AG08395 (cell line): ENCODE measurements at regions not wholly inside any gene's neighbourhood (a gene's known extent, or its start where the extent isn't known, plus 50 kb on each side); places are given as distances from the start of the nearest gene placed in this dataset.

Source experiments
- DNase-seq: peaks from one replicate; pipeline ENCODE4 v3.0.0; 2012; ENCODE audit warnings: mixed read lengths, low spot score

- DNase-seq, result peak; percentile 65
Measured at GRCh38 chr14:54175298-54175942, 218.8 kb upstream of the BMP4 start.

GRCh38 chr14:54177019-54177418 is 219.8 kb upstream of the CDKN3 start:
- DNase-seq, result no peak

GRCh38 chr14:54177641-54178621 is 218.9 kb upstream of the CDKN3 start:
- no peak for DNase-seq

DNA sequence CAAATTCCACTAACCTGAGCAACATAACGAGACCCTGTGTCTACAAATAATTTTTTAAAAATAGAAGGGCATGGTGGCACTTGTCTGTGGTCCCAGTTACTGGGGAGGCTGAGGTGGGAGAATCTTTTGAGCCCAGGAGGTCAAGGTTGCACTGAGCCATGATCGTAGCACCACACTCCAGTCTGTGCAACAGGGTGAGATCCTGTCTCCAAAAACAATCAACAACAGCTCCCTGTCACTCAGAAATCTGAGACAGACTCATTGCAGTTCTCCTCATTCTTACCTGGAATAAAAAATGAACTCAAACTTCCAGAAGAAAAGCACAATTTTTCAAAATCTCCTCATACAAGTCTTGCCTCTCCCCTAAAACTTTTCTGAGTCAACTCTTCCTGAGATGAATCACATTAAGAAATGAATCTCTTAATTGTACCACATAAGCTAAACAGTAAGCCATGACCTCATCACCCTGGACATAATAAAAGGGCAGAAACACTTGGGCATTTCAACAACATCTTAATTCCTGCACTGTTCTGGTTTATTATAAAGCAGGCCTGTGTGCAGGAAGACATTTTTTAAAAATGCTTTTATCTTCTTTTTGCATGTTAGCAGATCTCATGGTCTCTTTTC is 214.3 kb upstream of the CDKN3 start:
- peak; percentile 79 for DNase-seq

DNA sequence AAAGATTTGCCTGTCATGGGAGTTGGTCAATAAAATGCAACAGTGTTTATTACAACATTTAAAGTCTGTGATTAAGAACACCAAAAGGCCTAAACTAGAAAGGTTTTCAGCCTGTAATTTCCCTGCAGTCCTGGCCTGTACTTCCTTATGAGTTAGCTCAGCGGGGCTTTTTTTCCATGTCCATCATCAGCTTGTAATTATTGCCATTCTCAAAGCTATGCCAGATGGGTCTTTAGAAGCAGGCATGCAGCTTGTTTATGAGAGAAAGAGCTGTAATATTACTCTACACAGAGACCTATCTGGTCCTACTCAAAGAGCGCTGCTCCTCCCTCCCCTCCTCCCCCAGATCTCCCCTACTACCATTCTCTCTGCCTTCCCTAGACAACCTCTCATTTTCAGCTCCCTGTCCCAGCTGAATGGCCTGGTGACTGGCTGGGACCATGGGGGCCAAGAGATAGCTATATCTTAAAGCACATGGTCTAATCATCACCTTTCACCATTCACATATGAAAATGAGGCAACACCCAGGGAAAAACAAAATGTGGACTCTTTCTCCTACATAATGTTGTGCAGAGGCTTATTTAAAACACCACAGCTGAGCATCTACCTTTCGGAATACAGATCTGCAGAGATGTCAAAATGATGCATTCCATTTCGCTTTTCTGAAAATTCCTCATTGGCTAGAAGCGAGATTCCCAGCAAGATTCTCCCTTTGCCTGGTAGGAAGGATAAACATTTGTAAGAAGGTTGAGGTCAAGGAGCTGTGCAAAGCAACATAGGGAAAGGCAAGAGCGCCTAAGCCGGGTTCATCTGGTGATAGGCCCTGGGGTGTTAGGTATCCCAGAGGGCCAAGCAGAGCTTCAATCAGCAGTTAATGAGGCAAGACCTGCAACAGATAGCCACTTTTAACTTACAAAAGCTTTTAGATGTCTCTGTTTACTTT is 209.7 kb upstream of the CDKN3 start:
- DNase-seq, result no peak

- DNase-seq, result no peak
Measured at GRCh38 chr14:54188064-54188666, 208.6 kb upstream of the CDKN3 start.

- no peak for DNase-seq
Measured at GRCh38 chr14:54189333-54189732, 207.5 kb upstream of the CDKN3 start.

DNA sequence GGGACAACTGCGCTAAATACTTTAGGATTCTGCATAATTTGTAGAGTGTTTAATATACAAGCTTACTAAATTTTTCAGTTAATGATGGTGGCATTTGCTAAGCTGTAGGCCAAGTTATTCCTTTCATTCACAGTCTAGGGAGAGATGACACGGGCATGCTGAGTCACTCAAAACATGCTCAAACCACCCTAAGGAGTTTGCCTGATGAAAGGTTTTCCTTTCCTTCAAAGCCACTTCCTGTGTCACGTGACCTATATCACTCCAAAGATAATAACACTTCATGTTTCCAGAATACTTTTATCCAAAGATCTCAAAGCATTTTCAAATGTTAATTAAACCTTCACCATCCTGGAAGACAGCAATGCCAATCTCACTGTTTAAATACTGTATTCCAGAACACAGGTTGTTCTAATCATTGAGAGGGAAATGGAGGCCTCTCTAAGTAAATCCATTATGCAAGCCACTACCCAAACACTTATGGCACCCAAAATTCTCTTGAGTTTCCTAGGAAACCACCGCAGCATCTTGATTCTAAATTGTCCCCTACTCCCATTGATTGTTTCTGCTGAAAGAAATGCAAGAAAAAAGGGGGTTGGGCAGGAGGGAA is 207.0 kb upstream of the CDKN3 start:
- DNase-seq, result peak; percentile 62

DNA sequence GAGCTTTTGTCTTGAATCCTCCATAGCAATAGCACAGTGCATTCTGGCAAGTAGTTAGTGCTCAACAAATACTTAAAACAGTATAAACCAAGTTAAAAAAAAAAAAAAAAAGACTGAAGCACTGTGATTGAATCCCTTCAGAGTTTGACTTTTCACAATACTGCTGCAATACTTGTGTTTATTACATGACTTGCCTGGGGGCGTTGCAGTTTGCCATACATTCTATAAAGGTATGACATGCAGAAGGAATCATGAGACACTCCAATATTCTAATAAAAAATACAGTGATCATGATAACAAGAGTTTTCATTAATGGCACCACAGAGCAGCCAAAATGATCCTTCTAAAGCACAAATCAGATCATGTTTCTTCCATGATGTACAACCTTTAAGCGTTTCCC is 205.0 kb upstream of the CDKN3 start:
- DNase-seq, result no peak

DNA sequence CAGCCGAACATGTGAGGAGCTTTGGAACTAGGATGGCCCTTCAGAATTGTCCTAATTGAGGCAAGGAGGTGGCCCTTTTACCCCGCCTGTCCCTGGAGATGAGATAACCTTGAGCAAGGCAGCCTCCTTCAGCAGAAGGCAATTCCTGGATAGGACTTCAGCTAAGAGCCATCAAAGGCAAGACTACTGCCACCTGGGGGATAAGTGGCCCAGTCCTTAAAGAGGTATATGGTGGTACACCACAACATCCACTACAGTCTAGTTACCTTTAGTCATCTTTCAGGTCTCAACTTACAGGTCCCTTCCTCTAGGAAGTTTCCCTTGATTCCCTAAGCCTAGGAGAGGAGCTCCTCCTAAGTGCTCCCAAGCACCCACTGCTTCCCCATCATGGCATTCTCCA is 204.2 kb upstream of the CDKN3 start:
- DNase-seq, result no peak

- no peak for DNase-seq
Measured at GRCh38 chr14:54193871-54194270, 202.9 kb upstream of the CDKN3 start.

DNA sequence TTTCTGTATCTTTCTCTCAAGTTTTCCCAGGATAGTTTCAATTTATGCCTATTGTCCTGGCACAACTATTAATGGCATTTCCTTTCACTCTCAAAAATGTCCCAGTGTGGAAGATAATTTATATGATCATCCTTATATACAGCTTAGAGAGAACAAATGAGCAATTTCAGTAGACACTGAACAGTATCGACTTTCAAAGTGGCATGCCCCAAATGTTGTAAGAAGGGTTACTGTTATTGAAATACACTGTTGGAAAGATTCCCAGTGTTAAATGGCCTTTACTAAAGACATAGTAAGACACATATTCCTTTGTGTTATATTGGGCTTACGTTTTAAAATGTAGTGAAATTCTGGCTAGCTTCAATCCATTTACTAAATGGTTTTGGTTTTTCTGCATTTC is 202.3 kb upstream of the CDKN3 start:
- no peak for DNase-seq

DNA sequence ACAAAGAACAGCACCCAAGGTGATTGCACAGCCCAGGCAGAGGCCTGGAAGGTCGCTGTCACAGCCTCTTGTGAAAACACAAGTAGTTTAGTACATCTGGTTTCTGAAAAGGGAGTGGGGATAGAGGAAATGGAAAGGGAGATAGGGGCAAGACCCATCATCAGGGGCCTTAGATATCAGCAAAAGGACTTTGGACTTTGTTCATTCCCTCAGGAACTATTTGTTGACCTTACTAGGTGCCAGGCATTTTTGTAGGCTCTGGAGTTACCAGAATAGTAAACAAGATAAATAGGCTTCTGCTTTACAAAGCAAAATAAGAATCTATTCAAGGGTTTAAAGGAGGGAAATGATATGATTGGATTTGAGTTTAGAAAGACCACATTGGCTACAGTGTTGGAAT is 199.4 kb upstream of the CDKN3 start:
- no peak for DNase-seq

- peak; percentile 68 for DNase-seq
Measured at GRCh38 chr14:54200726-54201125, 196.1 kb upstream of the CDKN3 start.

GRCh38 chr14:54202288-54202687 is 194.5 kb upstream of the CDKN3 start:
- no peak for DNase-seq

GRCh38 chr14:54206516-54206915 is 190.3 kb upstream of the CDKN3 start:
- DNase-seq, result no peak

GRCh38 chr14:54207075-54207474 is 189.7 kb upstream of the CDKN3 start:
- no peak for DNase-seq

DNA sequence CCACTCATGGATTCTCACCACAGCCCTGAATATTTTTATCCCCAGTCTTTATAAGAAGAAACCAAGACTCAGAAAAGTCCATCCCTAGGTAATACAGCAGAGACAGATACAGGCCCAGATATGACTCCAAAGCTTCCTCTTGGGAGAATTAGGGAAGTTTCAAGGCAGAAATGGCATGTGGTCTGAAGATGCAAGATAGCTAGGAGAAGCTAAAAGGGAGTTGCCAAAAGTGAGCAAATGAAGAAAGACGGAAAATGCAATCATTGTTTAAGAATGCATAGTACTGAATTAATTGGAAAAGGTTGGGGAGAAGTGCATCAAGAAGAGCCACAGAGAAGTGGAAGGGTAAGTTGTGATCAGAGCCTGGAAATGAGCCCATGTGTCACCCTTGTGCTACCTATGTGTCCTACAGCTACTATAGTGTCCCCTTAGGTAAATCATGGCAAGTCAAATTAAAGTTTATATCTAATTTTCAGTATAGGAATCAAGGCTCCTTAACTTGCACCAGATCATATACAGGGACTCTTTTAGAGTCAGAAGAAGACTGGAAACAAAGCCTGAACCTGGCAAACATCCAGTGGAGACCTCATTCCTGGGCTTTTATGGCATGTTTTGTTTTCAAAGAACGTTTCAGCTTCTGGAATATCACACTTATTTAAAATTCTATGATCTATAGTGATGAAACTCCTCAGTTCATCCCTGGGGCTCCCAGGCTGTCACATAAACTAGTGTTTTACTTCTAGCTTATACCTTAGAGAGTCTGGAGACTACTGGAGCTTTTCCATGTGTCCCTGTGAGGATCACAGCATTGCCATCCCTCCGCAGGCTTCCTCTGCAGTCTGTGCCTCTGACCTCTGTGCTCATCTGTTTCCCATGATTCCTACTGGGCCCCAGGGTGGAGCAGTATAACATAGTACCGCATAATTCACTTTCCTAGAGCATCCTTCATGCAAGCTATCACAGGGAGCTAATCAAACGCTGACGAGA is 189.0 kb upstream of the CDKN3 start:
- DNase-seq, result peak; percentile 34

GRCh38 chr14:54208751-54209150 is 188.1 kb upstream of the CDKN3 start:
- DNase-seq, result no peak
